SK-MEL-5 (cell line): ENCODE measurements at regions not wholly inside any gene's neighbourhood (a gene's known extent, or its start where the extent isn't known, plus 50 kb on each side); places are given as distances from the start of the nearest gene placed in this dataset.
A peak's percentile ranks its signal among the peaks of the same experiment; 100 is the strongest.
"Not testable (repeated sequence)": the region's sequence is repeated elsewhere in the genome, so short reads cannot be mapped to it uniquely, and the experiment has no call there.

Source experiments
- DNase-seq: peaks from one replicate; pipeline ENCODE4 v3.0.0-alpha.2; 2016; ENCODE audit warnings: low read depth, low spot score
- in situ Hi-C: cut with HindIII; loops from 2 replicates; pipeline ENCODE4 v1.10.0; 2016; ENCODE audit warnings: low sequenced_read_pairs, high pct_unique_total_duplicates, low pct_unique_long_range_greater_than_20kb

GRCh38 chr18:55981712-55982475 lies 393.9 kb upstream of the TCF4 start:
- in situ Hi-C loops: no loop called here
- DNase-seq: no peak

GRCh38 chr18:55974521-55974920 lies 386.5 kb upstream of the TCF4 start:
- no peak for DNase-seq
- in situ Hi-C loops: no loop called here

GRCh38 chr18:55968550-55968949 lies 380.6 kb upstream of the TCF4 start:
- in situ Hi-C loops: no loop called here
- DNase-seq: no peak

GRCh38 chr18:55967019-55967418 lies 379.0 kb upstream of the TCF4 start:
- in situ Hi-C loops: no loop called here

GRCh38 chr18:55964171-55964570 lies 376.2 kb upstream of the TCF4 start:
- in situ Hi-C loops: no loop called here
- no peak for DNase-seq

More at GRCh38 chr18:55967019-55967418, 379.0 kb upstream of the TCF4 start:
- no peak for DNase-seq

- in situ Hi-C loops: no loop called here
Observed at GRCh38 chr18:55953326-55953725, 365.3 kb upstream of the TCF4 start.

GRCh38 chr18:55951738-55952137 lies 363.7 kb upstream of the TCF4 start:
- in situ Hi-C loops, DNase-seq: not testable (repeated sequence)

More at GRCh38 chr18:55953326-55953725, 365.3 kb upstream of the TCF4 start:
- DNase-seq: no peak

- no peak for DNase-seq
- in situ Hi-C loops: no loop called here
Observed at GRCh38 chr18:55950379-55951166, 362.6 kb upstream of the TCF4 start.

DNA sequence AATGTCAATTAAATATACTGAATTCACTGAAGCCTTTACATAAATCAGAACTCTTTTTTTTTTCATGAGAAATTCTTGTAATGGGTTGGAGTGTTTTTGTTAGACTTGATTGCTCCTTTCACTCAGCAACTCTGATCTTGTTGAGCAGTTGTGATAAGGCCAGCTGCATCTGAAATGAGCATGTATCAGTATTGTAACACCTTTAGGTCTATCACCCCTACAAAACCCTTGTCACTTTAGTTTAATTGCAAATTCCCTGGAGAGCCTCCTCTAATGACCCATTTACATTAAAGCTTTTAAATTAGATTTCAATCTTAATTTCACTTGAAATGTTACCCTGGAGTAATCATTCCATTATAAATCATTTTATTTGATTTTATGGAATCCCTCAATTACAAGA lies 346.8 kb upstream of the TCF4 start:
- in situ Hi-C loops: no loop called here
- no peak for DNase-seq

DNA sequence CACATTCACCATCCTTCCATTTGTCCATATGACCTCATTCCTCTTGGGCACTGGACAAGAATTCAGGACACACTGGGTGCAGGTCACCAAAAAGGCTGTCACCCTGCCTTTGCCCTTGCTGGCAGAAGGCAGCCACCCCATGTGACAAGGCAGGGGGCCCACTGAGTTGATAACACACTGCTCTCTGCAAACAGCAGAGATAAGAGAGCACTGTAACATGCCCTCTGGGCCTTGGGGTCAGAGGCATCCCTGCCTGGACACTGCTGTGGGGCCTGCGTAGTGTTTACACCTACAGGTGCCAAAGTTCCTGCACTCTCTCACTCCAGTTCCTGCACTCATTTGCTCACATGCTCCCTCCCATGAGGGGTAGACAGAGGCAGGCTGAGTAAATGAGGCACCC lies 344.7 kb upstream of the TCF4 start:
- in situ Hi-C loops: no loop called here
- no peak for DNase-seq

DNA sequence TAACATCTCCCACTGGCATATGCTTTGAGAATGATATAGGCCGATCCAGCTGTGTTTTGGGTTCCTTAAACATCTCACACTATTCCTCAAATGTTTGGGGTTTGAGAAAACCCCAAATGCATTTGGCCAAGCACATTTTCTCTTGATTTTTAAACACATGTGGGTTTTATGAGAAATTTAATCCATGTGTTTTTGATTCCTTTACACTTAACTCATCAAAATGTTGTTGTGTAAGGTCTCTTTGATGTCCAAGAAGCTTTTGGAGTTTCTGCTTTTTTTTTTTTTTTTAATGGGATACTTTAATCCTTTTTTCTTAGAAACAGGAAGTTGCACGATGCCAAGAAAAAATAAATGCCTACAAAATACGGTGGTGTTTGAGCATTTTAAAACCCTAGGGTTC lies 339.8 kb upstream of the TCF4 start:
- no peak for DNase-seq
- in situ Hi-C loops: no loop called here

DNA sequence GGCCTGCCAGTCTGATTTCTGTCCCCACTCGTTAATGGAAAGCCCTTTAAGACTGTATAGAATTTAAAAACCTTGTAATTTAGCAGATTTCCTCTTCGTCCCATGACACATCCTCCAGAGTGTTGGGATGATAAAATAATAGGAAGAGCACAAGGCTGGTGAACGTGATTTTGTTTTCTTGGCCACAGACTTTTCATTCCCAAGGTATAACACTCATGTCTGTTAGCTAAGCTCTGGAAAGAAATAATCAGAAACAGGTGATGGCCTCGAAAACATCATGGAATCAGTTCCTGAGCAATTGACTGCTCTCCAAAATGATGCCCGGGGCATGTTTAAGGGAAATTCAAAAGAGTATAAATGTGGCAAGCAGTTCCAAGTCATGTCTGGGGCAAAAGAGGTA lies 337.8 kb upstream of the TCF4 start:
- in situ Hi-C loops: no loop called here
- DNase-seq: no peak

GRCh38 chr18:55920063-55920462 lies 332.1 kb upstream of the TCF4 start:
- no peak for DNase-seq
- in situ Hi-C loops: no loop called here

DNA sequence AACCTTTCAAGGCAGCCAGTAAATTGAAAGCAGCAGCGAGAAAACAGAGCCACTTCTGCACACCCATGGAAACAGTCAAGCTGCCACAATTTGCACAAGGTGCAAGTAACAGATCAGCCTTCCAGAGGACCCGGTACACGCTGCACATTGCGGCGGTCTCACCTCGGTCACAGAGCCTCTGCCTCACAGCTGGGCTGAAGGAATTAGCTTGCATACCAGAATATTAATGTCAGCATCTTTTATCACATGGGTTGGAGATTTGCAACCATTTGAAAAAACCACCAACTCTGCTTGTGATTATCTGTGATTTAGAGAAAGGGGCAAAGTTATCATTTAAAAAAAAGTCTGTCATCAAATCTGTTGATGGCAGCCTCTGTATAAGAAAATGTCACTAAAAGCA lies 330.5 kb upstream of the TCF4 start:
- in situ Hi-C loops: no loop called here
- no peak for DNase-seq

- DNase-seq: no peak
- in situ Hi-C loops: no loop called here
Observed at GRCh38 chr18:55912919-55913318, 324.9 kb upstream of the TCF4 start.

- peak; percentile 7 for DNase-seq
- in situ Hi-C loops: no loop called here
Observed at GRCh38 chr18:55912071-55912470, 324.1 kb upstream of the TCF4 start.

GRCh38 chr18:55910296-55910695 lies 322.3 kb upstream of the TCF4 start:
- in situ Hi-C loops: no loop called here
- no peak for DNase-seq

GRCh38 chr18:55908901-55909366 lies 320.9 kb upstream of the TCF4 start:
- in situ Hi-C loops: no loop called here
- DNase-seq: no peak
